ENCODE measurements at regions not wholly inside any gene's neighbourhood (a gene's known extent, or its start where the extent isn't known, plus 50 kb on each side); places are given as distances from the start of the nearest gene placed in this dataset.

GRCh38 chr16:77555126-77555525 is 120.3 kb upstream of the ADAMTS18 start:
- no peak for TF ChIP-seq POLR2AphosphoS5 (IDR thresholded peaks at IDR 0.05)
- no peak for TF ChIP-seq POLR2A (IDR thresholded peaks at IDR 0.05)

Data from breast epithelium (tissue), 3 donors.